ENCODE measurements at regions not wholly inside any gene's neighbourhood (a gene's known extent, or its start where the extent isn't known, plus 50 kb on each side); places are given as distances from the start of the nearest gene placed in this dataset.

- H3K27me3 Mint-ChIP-seq (ENCODE audit: low read depth): peaks cover 4% of the 10 kb centered on the region
- H3K4me3 Mint-ChIP-seq: no peak overlapping the region
- no peak for DNase-seq (ENCODE audit: low spot score in 2 of 2, unreplicated experiment in 2 of 2)
- TF ChIP-seq CTCF (IDR thresholded peaks at IDR 0.05; ENCODE audit: unreplicated experiment): no peak
- no peaks in the 10 kb centered on the region for H3K36me3 Mint-ChIP-seq
- H3K9me3 Mint-ChIP-seq: no peaks in the 10 kb centered on the region
- no peak overlapping the region for H3K27ac Mint-ChIP-seq
- peaks cover 3% of the 10 kb centered on the region for H3K4me1 Mint-ChIP-seq
Observed at GRCh38 chr5:61612431-61612830, 280.4 kb downstream of the ZSWIM6 start.

GRCh38 chr5:61613679-61614078 lies 281.6 kb downstream of the ZSWIM6 start:
- DNase-seq (ENCODE audit: low spot score in 2 of 2, unreplicated experiment in 2 of 2): no peak
- H3K4me1 Mint-ChIP-seq: peaks cover 3% of the 10 kb centered on the region
- no peak for TF ChIP-seq CTCF (IDR thresholded peaks at IDR 0.05; ENCODE audit: unreplicated experiment)
- no peak overlapping the region for H3K27ac Mint-ChIP-seq
- H3K4me3 Mint-ChIP-seq: no peak overlapping the region
- H3K27me3 Mint-ChIP-seq (ENCODE audit: low read depth): peaks cover 4% of the 10 kb centered on the region
- no peaks in the 10 kb centered on the region for H3K9me3 Mint-ChIP-seq
- H3K36me3 Mint-ChIP-seq: no peaks in the 10 kb centered on the region

GRCh38 chr5:61614606-61615005 lies 282.5 kb downstream of the ZSWIM6 start:
- no peak for TF ChIP-seq CTCF (IDR thresholded peaks at IDR 0.05; ENCODE audit: unreplicated experiment)
- H3K9me3 Mint-ChIP-seq: no peaks in the 10 kb centered on the region
- H3K4me3 Mint-ChIP-seq: no peak overlapping the region
- DNase-seq (ENCODE audit: low spot score in 2 of 2, unreplicated experiment in 2 of 2): no peak
- no peaks in the 10 kb centered on the region for H3K36me3 Mint-ChIP-seq
- peaks cover 4% of the 10 kb centered on the region for H3K27me3 Mint-ChIP-seq (ENCODE audit: low read depth)
- H3K27ac Mint-ChIP-seq: no peak overlapping the region
- H3K4me1 Mint-ChIP-seq: peaks cover 3% of the 10 kb centered on the region

GRCh38 chr5:61617039-61617438 lies 285.0 kb downstream of the ZSWIM6 start:
- peaks cover 7% of the 10 kb centered on the region for H3K4me1 Mint-ChIP-seq
- DNase-seq (ENCODE audit: low spot score in 2 of 2, unreplicated experiment in 2 of 2): no peak
- H3K27me3 Mint-ChIP-seq (ENCODE audit: low read depth): no peaks in the 10 kb centered on the region
- H3K36me3 Mint-ChIP-seq: no peaks in the 10 kb centered on the region
- no peak overlapping the region for H3K27ac Mint-ChIP-seq
- no peaks in the 10 kb centered on the region for H3K9me3 Mint-ChIP-seq
- no peak overlapping the region for H3K4me3 Mint-ChIP-seq
- TF ChIP-seq CTCF (IDR thresholded peaks at IDR 0.05; ENCODE audit: unreplicated experiment): no peak

- no peak overlapping the region for H3K27ac Mint-ChIP-seq
- H3K27me3 Mint-ChIP-seq (ENCODE audit: low read depth): no peaks in the 10 kb centered on the region
- no peak for TF ChIP-seq CTCF (IDR thresholded peaks at IDR 0.05; ENCODE audit: unreplicated experiment)
- no peaks in the 10 kb centered on the region for H3K36me3 Mint-ChIP-seq
- DNase-seq (ENCODE audit: low spot score in 2 of 2, unreplicated experiment in 2 of 2): no peak
- no peak overlapping the region for H3K4me3 Mint-ChIP-seq
- no peaks in the 10 kb centered on the region for H3K9me3 Mint-ChIP-seq
- H3K4me1 Mint-ChIP-seq: peaks cover 7% of the 10 kb centered on the region
Observed at GRCh38 chr5:61617995-61618525, 286.0 kb downstream of the ZSWIM6 start.

GRCh38 chr5:61618577-61618976 lies 286.5 kb downstream of the ZSWIM6 start:
- Mint-ChIP-seq H3K27ac (no peak overlapping the region), H3K36me3 (no peaks in the 10 kb centered on the region), H3K9me3 (no peaks in the 10 kb centered on the region), H3K4me3 (no peak overlapping the region), H3K4me1 (peaks cover 7% of the 10 kb centered on the region), H3K27me3 (ENCODE audit: low read depth) (no peaks in the 10 kb centered on the region)
- no peak for DNase-seq (ENCODE audit: low spot score in 2 of 2, unreplicated experiment in 2 of 2)
- TF ChIP-seq CTCF (IDR thresholded peaks at IDR 0.05; ENCODE audit: unreplicated experiment): no peak

All from mesothelial cell of epicardium (in vitro differentiated cells).